Activated CD4-positive, alpha-beta T cell treated with anti-CD3 and anti-CD28 coated beads for 36 hours (primary cell): ENCODE measurements at regions not wholly inside any gene's neighbourhood (a gene's known extent, or its start where the extent isn't known, plus 50 kb on each side); places are given as distances from the start of the nearest gene placed in this dataset.

ENCODE experiments used
- ATAC-seq: fragments of 200-7000 bp; cut with Tn5 transposase; one replicate; pipeline ENCODE4 v1.10.0; 2021; ENCODE audit warnings: mild to moderate bottlenecking, moderate library complexity
- CTCF ChIA-PET: fragments of 350-600 bp; sonication (Branson Sonifier 250); formaldehyde crosslinking; loops from one replicate; lab custom pipeline; 2021; ENCODE audit warnings: antibody characterized with exemption; lab: Charles Lee
- POLR2A ChIA-PET: fragments of 350-600 bp; sonication (Branson Sonifier 250); formaldehyde crosslinking; loops from one replicate; lab custom pipeline; 2021; ENCODE audit warnings: antibody characterized with exemption, inconsistent platforms; lab: Charles Lee
- DNase-seq: peaks from one replicate; pipeline ENCODE4 v3.0.0-alpha.2; 2020
- H3K27ac Mint-ChIP-seq: one replicate; pipeline ENCODE4 v1.8.0; 2021; ENCODE audit warnings: mixed read lengths
- H3K27me3 Mint-ChIP-seq: one replicate; pipeline ENCODE4 v1.8.0; 2021; ENCODE audit warnings: mixed read lengths
- H3K36me3 Mint-ChIP-seq: one replicate; pipeline ENCODE4 v1.8.0; 2021; ENCODE audit warnings: low read depth, mixed read lengths
- H3K4me1 Mint-ChIP-seq: one replicate; pipeline ENCODE4 v1.8.0; 2021; ENCODE audit warnings: mixed read lengths
- H3K4me3 Mint-ChIP-seq: one replicate; pipeline ENCODE4 v1.8.0; 2021; ENCODE audit warnings: mild to moderate bottlenecking, moderate library complexity, mixed read lengths
- H3K9me3 Mint-ChIP-seq: one replicate; pipeline ENCODE4 v1.8.0; 2021; ENCODE audit warnings: low read depth, mixed read lengths
- intact Hi-C, 2 experiments: fragments of 100-400 bp; cut with DNase I in 1 of 2; cut with micrococcal nuclease in 1 of 2; formaldehyde crosslinking; loops; one replicate each; pipeline versions ENCODE4 v1.14.2 to v1.15.1; 2022 to 2024; cut with DNase I, micrococcal nuclease

DNA sequence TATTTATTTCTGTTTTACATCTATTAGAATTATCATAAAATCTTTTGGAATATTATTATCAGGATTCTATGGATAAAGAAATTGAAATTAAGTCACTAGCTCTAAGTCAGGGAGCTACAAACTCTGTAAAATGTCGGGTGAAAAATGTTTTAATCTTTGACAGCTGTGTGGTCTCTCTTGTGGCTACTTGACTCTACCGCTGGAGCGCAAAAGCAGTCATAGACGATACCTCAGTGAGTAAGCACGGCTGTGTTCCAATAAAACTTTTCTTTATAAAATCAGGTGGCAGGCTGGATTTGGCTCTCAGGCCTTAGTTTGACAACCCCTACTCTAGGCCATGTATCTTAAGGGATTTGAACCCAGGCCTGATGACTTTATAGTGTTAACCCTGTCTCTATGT lies 88.5 kb upstream of the PFN2 start:
- ChIA-PET POLR2A (no interaction called here), CTCF (no interaction called here)
- H3K36me3 Mint-ChIP-seq: no peaks in the 10 kb centered on the region
- ATAC-seq (no peak), DNase-seq (no peak)
- no peak overlapping the region for H3K27ac Mint-ChIP-seq
- no peaks in the 10 kb centered on the region for H3K4me1 Mint-ChIP-seq
- peaks cover 12% of the 10 kb centered on the region for H3K27me3 Mint-ChIP-seq
- H3K4me3 Mint-ChIP-seq: no peak overlapping the region
- H3K9me3 Mint-ChIP-seq: no peaks in the 10 kb centered on the region
- intact Hi-C loops: no loop called here

DNA sequence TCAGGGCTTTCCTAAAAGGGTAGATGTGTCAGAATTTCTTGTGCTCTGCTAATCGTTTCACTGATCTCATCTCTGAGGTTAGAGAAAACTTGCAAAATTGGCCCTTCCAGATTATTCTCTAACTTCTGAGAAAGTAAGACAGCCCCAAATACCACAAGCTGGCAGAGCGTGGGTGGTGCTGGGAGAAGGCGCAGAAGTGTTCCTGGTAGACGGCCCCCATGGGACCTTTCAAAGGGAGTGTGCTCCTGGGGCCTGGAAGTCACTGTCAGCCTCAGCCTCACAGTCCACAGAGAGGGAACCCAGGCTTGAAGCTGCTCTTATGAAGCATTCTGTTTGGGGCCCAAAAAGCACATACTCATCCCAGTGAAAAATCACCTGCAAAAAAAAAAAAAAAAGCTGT lies 86.5 kb upstream of the PFN2 start:
- H3K9me3 Mint-ChIP-seq: no peaks in the 10 kb centered on the region
- CTCF ChIA-PET: no interaction called here
- no peaks in the 10 kb centered on the region for H3K4me1 Mint-ChIP-seq
- H3K4me3 Mint-ChIP-seq: no peak overlapping the region
- H3K27me3 Mint-ChIP-seq: peaks cover 13% of the 10 kb centered on the region
- DNase-seq (no peak), ATAC-seq (no peak)
- H3K27ac Mint-ChIP-seq: no peak overlapping the region
- POLR2A ChIA-PET: no interaction called here
- intact Hi-C loops: no loop called here
- H3K36me3 Mint-ChIP-seq: no peaks in the 10 kb centered on the region

DNA sequence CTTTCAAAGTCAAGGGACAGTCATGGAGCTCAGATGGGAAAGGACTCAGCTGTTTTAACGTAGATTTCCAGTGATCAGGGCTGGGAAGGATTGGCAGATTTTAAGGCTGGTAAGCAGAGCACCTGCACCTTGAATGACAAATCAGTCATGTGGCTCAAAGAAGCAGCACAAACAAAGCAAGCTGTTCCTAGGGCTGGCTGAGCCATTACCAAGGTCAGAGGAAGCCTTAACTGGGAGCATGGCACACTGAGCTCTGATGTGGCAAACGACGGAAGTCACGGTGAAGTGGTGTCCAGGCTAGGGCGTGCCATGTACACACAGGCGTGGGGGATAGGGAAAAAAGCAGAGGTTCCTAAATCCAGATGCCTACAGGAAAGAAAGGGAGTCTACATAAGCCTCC lies 84.6 kb upstream of the PFN2 start:
- ChIA-PET POLR2A (interaction anchor here (0.6 kb wide), 1 partner anchor 8 kb away, joined by 3 read pairs; no protein-coding TSS in a partner anchor), CTCF (interaction anchor here (0.6 to 1.0 kb wide), 2 partner anchors 14 to 81 kb away, joined by 3 to 4 read pairs; no protein-coding TSS in a partner anchor)
- intact Hi-C loops: no loop called here
- ATAC-seq (no peak), DNase-seq (no peak)
- Mint-ChIP-seq H3K36me3 (no peaks in the 10 kb centered on the region), H3K4me3 (no peak overlapping the region), H3K4me1 (no peaks in the 10 kb centered on the region), H3K9me3 (no peaks in the 10 kb centered on the region), H3K27me3 (peaks cover 16% of the 10 kb centered on the region), H3K27ac (no peak overlapping the region)

DNA sequence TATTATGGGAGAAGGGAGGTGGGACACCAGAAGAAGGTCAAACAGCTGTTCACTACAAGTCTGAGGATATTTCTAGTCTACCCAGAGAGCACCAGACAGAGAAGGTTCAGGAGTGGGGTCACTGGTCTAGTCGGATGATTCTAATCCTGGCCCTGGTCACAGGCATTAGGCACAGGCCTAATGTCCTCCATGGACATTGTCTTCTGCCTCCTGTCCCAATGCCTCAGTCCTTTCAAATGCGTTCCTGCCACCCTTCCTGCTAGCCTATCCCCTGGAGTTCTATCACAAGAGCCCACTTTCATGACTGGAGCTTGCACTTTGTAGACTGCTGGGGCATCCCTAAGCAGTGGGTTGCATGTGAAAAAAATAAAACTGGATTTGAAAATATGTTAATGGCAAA lies 83.9 kb upstream of the PFN2 start:
- CTCF ChIA-PET: no interaction called here
- H3K9me3 Mint-ChIP-seq: no peaks in the 10 kb centered on the region
- H3K4me3 Mint-ChIP-seq: no peak overlapping the region
- POLR2A ChIA-PET: interaction anchor here (0.6 kb wide), 1 partner anchor 9 kb away, joined by 3 read pairs; no protein-coding TSS in a partner anchor
- H3K36me3 Mint-ChIP-seq: no peaks in the 10 kb centered on the region
- no peaks in the 10 kb centered on the region for H3K4me1 Mint-ChIP-seq
- intact Hi-C loops: no loop called here
- no peak overlapping the region for H3K27ac Mint-ChIP-seq
- ATAC-seq (no peak), DNase-seq (no peak)
- peaks cover 19% of the 10 kb centered on the region for H3K27me3 Mint-ChIP-seq

DNA sequence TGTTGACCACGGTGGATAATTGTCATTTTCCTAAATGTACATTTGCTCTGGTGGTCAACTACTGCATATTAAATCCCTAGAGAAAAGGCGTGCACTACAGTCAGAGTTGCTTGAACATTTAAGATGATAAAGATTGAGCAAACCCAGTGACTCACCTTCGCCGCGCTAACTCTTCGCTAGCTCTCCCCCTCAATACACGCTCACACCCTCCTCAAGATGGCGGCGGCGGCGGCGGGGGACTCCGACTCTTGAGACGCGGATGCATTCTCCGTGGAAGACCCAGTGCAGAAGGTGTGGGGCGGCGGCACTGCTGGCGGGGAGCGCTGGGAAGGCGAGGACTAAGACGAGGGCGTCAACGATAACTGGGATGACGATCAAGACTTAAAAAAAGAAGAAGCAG lies 79.8 kb upstream of the PFN2 start:
- CTCF ChIA-PET: no interaction called here
- no peak for ATAC-seq
- H3K4me3 Mint-ChIP-seq: no peak overlapping the region
- H3K27me3 Mint-ChIP-seq: peaks cover 14% of the 10 kb centered on the region
- POLR2A ChIA-PET: no interaction called here
- H3K36me3 Mint-ChIP-seq: no peaks in the 10 kb centered on the region
- H3K9me3 Mint-ChIP-seq: no peaks in the 10 kb centered on the region
- DNase-seq: no peak
- H3K27ac Mint-ChIP-seq: no peak overlapping the region
- H3K4me1 Mint-ChIP-seq: no peaks in the 10 kb centered on the region
- intact Hi-C loops: no loop called here

DNA sequence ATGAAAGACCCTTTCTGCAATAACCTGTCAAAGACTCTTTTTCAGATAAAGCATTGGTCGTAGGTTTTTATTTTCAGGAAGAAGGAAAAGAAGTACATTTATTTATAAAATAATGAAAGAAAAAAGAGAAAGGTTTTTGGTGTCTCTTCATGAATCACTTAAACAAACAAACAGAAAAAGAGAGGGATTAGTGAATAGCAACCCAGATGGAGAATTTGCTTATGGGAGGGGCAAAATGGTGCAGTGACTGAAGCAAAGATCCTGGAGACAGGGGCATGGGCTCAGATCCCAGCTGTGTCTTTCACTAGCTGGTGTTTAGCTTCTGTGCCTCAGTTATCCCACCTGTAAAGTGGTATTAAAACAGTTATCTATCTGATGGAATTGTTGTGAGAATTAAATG lies 78.6 kb upstream of the PFN2 start:
- Mint-ChIP-seq H3K36me3 (no peaks in the 10 kb centered on the region), H3K4me1 (no peaks in the 10 kb centered on the region), H3K4me3 (no peak overlapping the region), H3K9me3 (no peaks in the 10 kb centered on the region), H3K27me3 (peaks cover 9% of the 10 kb centered on the region), H3K27ac (no peak overlapping the region)
- ChIA-PET CTCF (no interaction called here), POLR2A (no interaction called here)
- ATAC-seq: no peak
- intact Hi-C loops: no loop called here
- DNase-seq: no peak

DNA sequence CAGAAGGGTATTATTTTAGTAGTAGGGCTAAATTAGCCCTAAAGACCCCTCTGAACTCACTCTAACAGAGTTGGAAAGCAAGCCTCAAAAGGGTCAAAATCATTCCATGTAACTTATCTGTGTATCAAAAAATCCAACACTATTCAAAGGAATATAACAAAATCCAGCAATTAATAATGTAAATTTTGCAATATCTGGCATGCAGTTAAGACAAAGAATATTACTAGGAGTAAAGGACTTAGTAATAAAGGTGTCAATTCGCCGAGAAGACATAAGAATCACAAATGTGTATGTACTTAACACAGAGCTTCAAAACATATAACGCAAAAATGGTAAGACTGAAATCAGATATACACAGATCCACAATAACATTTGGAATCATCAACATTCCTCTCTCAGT lies 71.2 kb upstream of the PFN2 start:
- ATAC-seq (no peak), DNase-seq (no peak)
- H3K27ac Mint-ChIP-seq: no peak overlapping the region
- H3K36me3 Mint-ChIP-seq: no peaks in the 10 kb centered on the region
- H3K9me3 Mint-ChIP-seq: peaks cover 4% of the 10 kb centered on the region
- H3K27me3 Mint-ChIP-seq: peaks cover 7% of the 10 kb centered on the region
- ChIA-PET CTCF (no interaction called here), POLR2A (no interaction called here)
- no peak overlapping the region for H3K4me3 Mint-ChIP-seq
- intact Hi-C loops: no loop called here
- no peaks in the 10 kb centered on the region for H3K4me1 Mint-ChIP-seq

DNA sequence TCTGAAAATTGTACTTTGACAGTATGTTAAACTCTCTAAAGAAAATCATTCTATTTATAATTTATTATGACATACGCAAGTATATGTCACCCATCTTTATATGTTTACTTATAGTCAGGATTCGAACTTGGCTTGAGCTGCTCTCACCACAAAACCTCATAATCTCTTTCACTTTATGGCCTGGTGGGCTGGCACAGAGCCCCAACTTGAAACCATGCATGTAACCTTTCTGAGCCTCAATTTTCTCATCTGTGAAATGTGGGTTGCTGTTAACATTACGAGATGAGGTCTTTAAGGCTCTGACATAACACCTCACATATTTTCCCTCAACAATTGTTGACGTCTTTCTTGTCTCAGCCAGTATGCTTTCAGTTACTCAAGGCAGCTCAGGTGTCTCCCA lies 69.4 kb upstream of the PFN2 start:
- ATAC-seq (no peak), DNase-seq (no peak)
- intact Hi-C loops: no loop called here
- Mint-ChIP-seq H3K36me3 (no peaks in the 10 kb centered on the region), H3K27me3 (peaks cover 7% of the 10 kb centered on the region), H3K9me3 (peaks cover 4% of the 10 kb centered on the region), H3K4me1 (no peaks in the 10 kb centered on the region), H3K4me3 (no peak overlapping the region), H3K27ac (no peak overlapping the region)
- POLR2A ChIA-PET: no interaction called here
- CTCF ChIA-PET: no interaction called here

DNA sequence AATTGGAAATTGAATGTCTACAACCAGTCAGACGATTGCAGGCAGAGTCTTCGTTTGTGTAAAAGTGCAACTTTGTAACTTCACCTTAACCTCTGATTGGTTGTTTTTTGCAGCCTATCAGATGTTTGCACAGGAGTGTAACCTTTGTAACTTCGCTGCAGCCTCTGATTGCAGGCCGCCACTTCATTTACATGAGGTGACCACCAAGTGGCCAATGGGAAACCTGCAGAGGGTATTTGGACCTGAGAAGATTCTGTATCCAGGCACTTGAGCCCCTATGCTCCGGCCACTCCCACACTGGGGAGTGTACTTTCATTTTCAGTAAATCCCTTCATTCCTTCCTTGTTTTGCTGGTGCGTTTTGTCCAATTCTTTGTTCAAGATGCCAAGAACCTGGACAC lies 68.1 kb upstream of the PFN2 start:
- H3K27ac Mint-ChIP-seq: no peak overlapping the region
- intact Hi-C loops: no loop called here
- peaks cover 4% of the 10 kb centered on the region for H3K9me3 Mint-ChIP-seq
- no peak overlapping the region for H3K4me3 Mint-ChIP-seq
- DNase-seq (no peak), ATAC-seq (no peak)
- H3K4me1 Mint-ChIP-seq: no peaks in the 10 kb centered on the region
- ChIA-PET CTCF (no interaction called here), POLR2A (no interaction called here)
- no peaks in the 10 kb centered on the region for H3K36me3 Mint-ChIP-seq
- peaks cover 7% of the 10 kb centered on the region for H3K27me3 Mint-ChIP-seq

DNA sequence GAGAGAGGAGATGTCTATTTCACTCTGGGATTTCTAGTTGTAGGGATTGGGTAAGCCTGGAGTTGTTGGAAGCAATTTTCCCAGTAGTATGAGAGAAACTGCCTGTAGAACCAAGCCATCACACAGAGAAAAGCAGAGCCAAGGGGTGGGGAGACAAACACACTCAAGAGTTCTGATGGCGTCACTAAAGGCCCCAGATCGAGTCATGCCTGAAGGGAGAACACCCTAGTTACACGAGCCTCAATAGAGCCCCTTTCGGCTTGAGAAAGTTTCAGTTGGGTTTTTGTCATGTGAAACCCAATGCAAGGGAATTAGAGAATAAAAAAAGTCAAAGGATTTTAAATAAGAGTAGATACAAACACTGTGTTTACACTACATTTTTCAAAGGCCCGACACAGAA lies 66.1 kb upstream of the PFN2 start:
- Mint-ChIP-seq H3K4me1 (no peaks in the 10 kb centered on the region), H3K27ac (no peak overlapping the region), H3K4me3 (no peak overlapping the region), H3K9me3 (peaks cover 4% of the 10 kb centered on the region), H3K27me3 (peaks cover 4% of the 10 kb centered on the region), H3K36me3 (no peaks in the 10 kb centered on the region)
- intact Hi-C loops: no loop called here
- no peak for DNase-seq
- ATAC-seq: no peak
- ChIA-PET CTCF (interaction anchor here (0.7 kb wide), 1 partner anchor 136 kb away, joined by 3 read pairs; no protein-coding TSS in a partner anchor), POLR2A (no interaction called here)

DNA sequence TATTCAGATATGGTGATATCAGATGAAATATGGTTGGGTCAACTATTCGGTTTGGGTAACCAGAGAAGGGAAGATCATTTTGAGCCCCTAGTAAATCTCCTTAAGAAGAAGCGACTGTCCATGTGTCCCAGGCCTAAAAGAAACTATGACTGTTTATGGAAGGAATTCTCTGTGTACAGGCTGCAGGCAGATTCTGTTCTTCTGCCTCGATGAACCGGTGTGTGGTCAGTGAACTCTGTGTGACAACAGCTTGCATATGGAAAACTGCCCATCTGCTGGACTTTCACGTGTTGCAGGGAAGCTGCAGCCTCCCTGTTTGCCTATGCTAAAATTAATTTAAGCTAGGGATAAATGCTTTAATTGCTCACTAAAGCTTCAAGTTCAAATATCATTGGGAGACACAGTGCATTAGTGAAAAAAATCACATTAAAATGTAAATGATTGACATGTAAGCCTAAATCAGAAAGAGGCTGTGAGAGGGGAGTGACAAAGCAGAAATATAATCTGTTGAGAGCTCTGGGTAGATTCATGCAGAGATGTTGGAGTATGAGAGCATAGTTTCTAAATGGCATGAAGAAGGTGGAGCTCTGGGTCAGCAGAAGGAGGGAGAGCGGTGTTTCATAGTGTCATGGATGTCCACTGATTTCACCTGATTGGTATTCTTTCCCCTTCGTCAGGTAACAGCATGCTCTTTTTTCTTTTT lies 65.4 kb upstream of the PFN2 start:
- DNase-seq (no peak), ATAC-seq (no peak)
- Mint-ChIP-seq H3K36me3 (no peaks in the 10 kb centered on the region), H3K27me3 (peaks cover 4% of the 10 kb centered on the region), H3K9me3 (no peaks in the 10 kb centered on the region), H3K4me1 (no peaks in the 10 kb centered on the region), H3K4me3 (no peak overlapping the region), H3K27ac (no peak overlapping the region)
- intact Hi-C loops: no loop called here
- CTCF ChIA-PET: no interaction called here
- POLR2A ChIA-PET: interaction anchor here (0.6 kb wide), 1 partner anchor 59 kb away, joined by 3 read pairs; no protein-coding TSS in a partner anchor

DNA sequence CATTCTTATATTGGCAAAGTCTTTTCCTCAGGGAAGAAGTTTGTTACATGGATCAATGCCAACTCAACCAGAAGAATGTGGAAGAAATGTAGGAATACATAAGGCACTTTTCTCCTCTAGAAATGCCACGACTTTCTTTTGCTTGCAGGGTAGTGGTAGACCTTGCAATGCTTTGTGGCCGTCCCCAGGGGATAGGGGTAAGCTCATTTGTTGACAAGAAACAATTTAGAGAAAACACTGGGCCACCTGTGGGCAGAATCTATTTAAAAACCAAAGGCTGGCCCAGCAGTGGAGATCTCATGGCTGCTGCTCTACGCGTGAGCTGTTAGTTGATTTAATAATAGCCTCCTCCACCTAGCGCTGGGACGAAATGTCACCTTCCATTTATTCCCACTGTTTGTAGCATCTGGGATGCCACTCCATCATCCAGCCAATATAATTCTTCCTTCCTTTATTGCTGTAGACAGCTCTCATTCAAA lies 64.6 kb upstream of the PFN2 start:
- intact Hi-C loops: no loop called here
- DNase-seq (no peak), ATAC-seq (no peak)
- Mint-ChIP-seq H3K9me3 (no peaks in the 10 kb centered on the region), H3K27ac (no peak overlapping the region), H3K4me1 (no peaks in the 10 kb centered on the region), H3K36me3 (no peaks in the 10 kb centered on the region), H3K4me3 (no peak overlapping the region), H3K27me3 (peaks cover 4% of the 10 kb centered on the region)
- POLR2A ChIA-PET: no interaction called here
- CTCF ChIA-PET: no interaction called here
